A549 (cell line): ENCODE measurements at regions not wholly inside any gene's neighbourhood (a gene's known extent, or its start where the extent isn't known, plus 50 kb on each side); places are given as distances from the start of the nearest gene placed in this dataset.

Experiments
- ATAC-seq, 2 experiments: fragments of 200-7000 bp in 1 of 2; fragments of >200 bp in 1 of 2; cut with Nextera tagmentation in 1 of 2; cut with Tn5 transposase in 1 of 2; 3 replicates each; pipeline versions ENCODE4 v1.8.0 to v1.9.1; 2018 to 2020; ENCODE audit warnings: mild to moderate bottlenecking in 1 of 2, moderate library complexity in 1 of 2
- CTCF ChIA-PET: fragments of 300-600 bp; sonication (Branson Sonifier 250); formaldehyde crosslinking; extraction: SDS; loops from one replicate; lab custom pipeline; 2021; ENCODE audit warnings: antibody characterized with exemption, inconsistent platforms; lab: Yijun Ruan, JAX
- POLR2A ChIA-PET: fragments of 350-600 bp; formaldehyde crosslinking; extraction: SDS; loops from one replicate; lab custom pipeline; 2021; ENCODE audit warnings: antibody characterized with exemption, inconsistent platforms; lab: Yijun Ruan, JAX
- DNase-seq, 2 experiments: peaks; one replicate each; pipeline versions ENCODE4 v3.0.0 to v3.0.0-alpha.2; 2011 to 2016; ENCODE audit warnings: low read depth in 1 of 2, low spot score in 1 of 2
- FAIRE-seq: peaks from 2 replicates; lab custom pipeline; 2011; peaks lifted over from hg19 to GRCh38; lab: Jason Lieb, UNC
- H3K27ac ChIP-seq, 2 experiments: fragments of >200 bp; sonication (Bioruptor Twin); formaldehyde crosslinking; 3 replicates each; pipeline ENCODE4 v1.5.1; 2016 to 2017
- H3K4me1 ChIP-seq: fragments of >200 bp; sonication (Bioruptor Twin); formaldehyde crosslinking; 3 replicates; pipeline ENCODE4 v1.6.1; 2016
- H3K4me2 ChIP-seq: fragments of >200 bp; sonication (Bioruptor Twin); formaldehyde crosslinking; 3 replicates; pipeline ENCODE4 v1.6.1; 2016
- H3K4me3 ChIP-seq: fragments of >200 bp; sonication (Bioruptor Twin); formaldehyde crosslinking; 3 replicates; pipeline ENCODE4 v1.5.1; 2016
- H3K9me3 ChIP-seq: fragments of >200 bp; sonication (Bioruptor Twin); formaldehyde crosslinking; 3 replicates; pipeline ENCODE4 v1.6.1; 2016
- CBX2 ChIP-seq: fragments of 200-600 bp; sonication (generic); IDR thresholded peaks from 2 replicates; pipeline ENCODE4 v1.6.1; 2016; ENCODE audit warnings: low read depth, mild to moderate bottlenecking, borderline replicate concordance
- EP300 ChIP-seq, 2 experiments: fragments of >200 bp; sonication (Bioruptor Twin); formaldehyde crosslinking; IDR thresholded peaks; 2 replicates in 1 of 2; 3 replicates in 1 of 2; pipeline ENCODE4 v1.6.1; 2016 to 2017
- FOSB ChIP-seq: fragments of 250-450 bp; sonication (Bioruptor Pico); IDR thresholded peaks from 2 replicates; pipeline ENCODE4 v1.5.0; 2020; ENCODE audit warnings: mild to moderate bottlenecking, moderate library complexity
- FOSL2 ChIP-seq, 2 experiments: fragments of 450-650 bp in 1 of 2; fragments of >200 bp in 1 of 2; sonication (Bioruptor Twin) in 1 of 2; formaldehyde crosslinking; IDR thresholded peaks; 2 replicates each; pipeline versions ENCODE4 v1.5.0 to v1.6.1; 2016 to 2020; ENCODE audit warnings: mild to moderate bottlenecking in 1 of 2, moderate library complexity in 1 of 2
- FOXS1 ChIP-seq: fragments of 250-450 bp; sonication (Bioruptor Pico); IDR thresholded peaks from 2 replicates; pipeline ENCODE4 v1.5.0; 2020; ENCODE audit warnings: mild to moderate bottlenecking, moderate library complexity
- GATA3 ChIP-seq: IDR thresholded peaks from 2 replicates; pipeline ENCODE4 v1.6.1; 2012; ENCODE audit warnings: borderline replicate concordance
- HDAC2 ChIP-seq: fragments of 200-600 bp; sonication (generic); IDR thresholded peaks from 2 replicates; pipeline ENCODE4 v1.6.1; 2016
- HOXA7 ChIP-seq: fragments of 250-450 bp; sonication (Bioruptor Pico); IDR thresholded peaks from 2 replicates; pipeline ENCODE4 v1.5.0; 2020; ENCODE audit warnings: mild to moderate bottlenecking, moderate library complexity
- KDM5A ChIP-seq: fragments of 200-600 bp; sonication (generic); IDR thresholded peaks from 2 replicates; pipeline ENCODE4 v1.6.1; 2016; ENCODE audit warnings: antibody characterized with exemption, mild to moderate bottlenecking
- NFE2L2 ChIP-seq: fragments of 150-350 bp; conservative IDR thresholded peaks from 2 replicates; pipeline ENCODE4 v1.6.1; 2014; ENCODE audit warnings: low read length
- POLR2AphosphoS2 ChIP-seq: conservative IDR thresholded peaks from 2 replicates; pipeline ENCODE4 v1.6.1; 2012; ENCODE audit warnings: low read length, improper control_type of control experiment, inconsistent platforms
- RARB ChIP-seq: fragments of 250-450 bp; sonication (Bioruptor Pico); IDR thresholded peaks from 2 replicates; pipeline ENCODE4 v1.8.0; 2021; ENCODE audit warnings: mild to moderate bottlenecking, moderate library complexity
- RFX5 ChIP-seq: fragments of 450-650 bp; IDR thresholded peaks from 2 replicates; pipeline ENCODE4 v1.7.1; 2014; ENCODE audit warnings: antibody characterized with exemption, mild to moderate bottlenecking, moderate library complexity
- TP53 ChIP-seq: fragments of 250-450 bp; sonication (Bioruptor Pico); IDR thresholded peaks from 2 replicates; pipeline ENCODE4 v1.5.0; 2021; ENCODE audit warnings: mild to moderate bottlenecking, moderate library complexity
- ZSCAN20 ChIP-seq: fragments of 250-450 bp; sonication (Bioruptor Pico); IDR thresholded peaks from 2 replicates; pipeline ENCODE4 v1.8.0; 2022; ENCODE audit warnings: mild to moderate bottlenecking, moderate library complexity
- WGBS: methylation state at CpG from one replicate; pipeline ENCODE4 v1.1.6; 2017; ENCODE audit errors: missing lambda C conversion rate; 5-methylcytosine and 5-hydroxymethylcytosine counted together
- TF ChIP-seq, protein P1 (sequence below): fragments of >200 bp; sonication (Bioruptor Twin); formaldehyde crosslinking; IDR thresholded peaks from 3 replicates; pipeline ENCODE4 v1.6.1; 2016
- TF ChIP-seq, protein P2 (sequence below): IDR thresholded peaks from 2 replicates; pipeline ENCODE4 v1.6.1; 2012; ENCODE audit warnings: low read depth, borderline replicate concordance
- TF ChIP-seq, protein P3 (sequence below): fragments of 450-650 bp; IDR thresholded peaks from 2 replicates; pipeline ENCODE4 v1.6.1; 2014; ENCODE audit warnings: antibody characterized with exemption
- TF ChIP-seq, protein P4 (sequence below): fragments of 250-450 bp; sonication (Bioruptor Pico); IDR thresholded peaks from 2 replicates; pipeline ENCODE4 v1.5.0; 2021; ENCODE audit warnings: mild to moderate bottlenecking, moderate library complexity, borderline replicate concordance
- TF ChIP-seq, protein P5 (sequence below): fragments of >200 bp; sonication (Bioruptor Twin); formaldehyde crosslinking; IDR thresholded peaks from 2 replicates; pipeline ENCODE4 v1.6.1; 2016

DNA sequence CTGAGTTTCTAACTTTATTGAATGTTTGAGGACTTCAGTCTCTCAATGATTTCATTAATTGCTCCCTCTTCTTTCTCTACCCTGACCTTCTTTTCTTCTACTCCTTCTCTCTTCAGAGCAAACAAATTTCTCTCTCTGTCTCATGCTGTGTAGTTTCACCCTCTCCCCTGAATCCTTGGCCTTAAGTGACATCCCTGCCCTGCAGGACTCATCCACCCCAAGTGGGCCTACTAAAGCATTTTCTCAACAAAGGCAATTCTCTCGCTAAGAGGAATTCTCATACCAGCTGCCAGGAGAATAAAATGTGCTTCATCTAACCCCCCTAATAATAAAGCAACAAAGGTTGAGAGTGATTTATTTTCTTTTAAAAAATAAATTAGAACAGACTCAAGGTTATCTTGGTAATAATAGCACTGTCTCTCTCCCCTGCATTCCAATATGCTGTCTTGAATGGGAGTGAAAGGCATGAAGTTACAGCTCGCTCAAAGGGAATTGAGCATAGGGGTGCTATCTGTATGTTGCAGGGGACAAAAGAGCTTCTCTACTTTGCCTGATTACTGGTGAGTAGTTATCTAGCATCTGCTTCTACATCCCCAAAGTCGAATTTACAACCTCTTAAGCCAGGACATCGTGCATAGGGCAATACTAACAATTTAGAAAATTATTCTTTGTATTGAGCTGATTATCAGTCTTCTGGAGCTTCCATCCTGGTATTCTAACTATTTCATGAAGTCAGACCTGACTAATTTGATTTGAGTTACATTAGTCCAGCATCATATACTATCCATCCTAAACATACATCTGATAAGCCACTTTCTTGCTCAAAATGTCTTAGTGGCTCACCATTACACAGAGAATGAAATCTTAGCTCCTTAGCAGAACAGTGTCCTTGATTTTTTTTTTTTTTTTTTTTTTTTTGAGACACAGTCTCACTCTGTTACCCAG is 76.9 kb upstream of the DNAJC19 start:
- no peak for FAIRE-seq

DNA sequence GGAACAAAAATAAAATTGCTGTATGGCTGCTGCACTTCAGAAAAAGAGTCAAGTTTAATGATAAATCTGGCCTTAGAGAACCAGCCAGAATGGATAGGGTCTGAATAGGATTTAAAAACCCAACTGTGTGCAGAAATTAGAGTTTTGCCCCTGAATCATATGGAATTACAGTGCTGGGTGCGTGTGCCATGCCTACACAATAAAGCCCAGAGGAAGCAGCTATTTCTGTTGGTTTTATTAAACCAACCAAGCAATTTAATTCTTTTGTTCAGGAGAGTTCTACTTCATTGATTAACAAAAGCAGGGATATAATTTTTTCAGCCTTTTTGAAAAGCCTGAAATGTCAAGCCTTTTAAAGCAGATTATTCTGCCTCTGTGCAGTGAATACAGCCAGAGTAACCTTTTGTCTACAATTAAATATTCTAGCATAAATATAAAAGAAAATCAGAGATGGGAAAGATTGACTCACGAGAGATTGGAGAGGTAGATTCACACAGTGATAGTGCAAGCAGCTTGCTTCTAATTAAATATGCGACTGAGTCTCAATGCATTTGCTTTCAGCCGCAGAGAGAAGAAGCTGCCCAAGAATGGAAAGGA is 66.7 kb upstream of the DNAJC19 start:
- POLR2A ChIA-PET = no interaction called here
- no peak overlapping the region for H3K4me3 ChIP-seq
- TF ChIP-seq FOXS1 (CRISPR knock-in tag) (no peak), HDAC2 (no peak), TP53 (CRISPR knock-in tag) (no peak), HOXA7 (CRISPR knock-in tag) (no peak), FOSB (CRISPR knock-in tag) (no peak), RARB (CRISPR knock-in tag) (no peak), FOSL2 (IDR thresholded peaks at IDR 0.05) (no peak), FOSL2 (CRISPR knock-in tag; IDR thresholded peaks at IDR 0.05) (no peak), CBX2 (no peak), RFX5 (no peak)
- TF ChIP-seq, protein P1, sequence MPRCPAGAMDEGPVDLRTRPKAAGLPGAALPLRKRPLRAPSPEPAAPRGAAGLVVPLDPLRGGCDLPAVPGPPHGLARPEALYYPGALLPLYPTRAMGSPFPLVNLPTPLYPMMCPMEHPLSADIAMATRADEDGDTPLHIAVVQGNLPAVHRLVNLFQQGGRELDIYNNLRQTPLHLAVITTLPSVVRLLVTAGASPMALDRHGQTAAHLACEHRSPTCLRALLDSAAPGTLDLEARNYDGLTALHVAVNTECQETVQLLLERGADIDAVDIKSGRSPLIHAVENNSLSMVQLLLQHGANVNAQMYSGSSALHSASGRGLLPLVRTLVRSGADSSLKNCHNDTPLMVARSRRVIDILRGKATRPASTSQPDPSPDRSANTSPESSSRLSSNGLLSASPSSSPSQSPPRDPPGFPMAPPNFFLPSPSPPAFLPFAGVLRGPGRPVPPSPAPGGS = no peak
- TF ChIP-seq, protein P2, sequence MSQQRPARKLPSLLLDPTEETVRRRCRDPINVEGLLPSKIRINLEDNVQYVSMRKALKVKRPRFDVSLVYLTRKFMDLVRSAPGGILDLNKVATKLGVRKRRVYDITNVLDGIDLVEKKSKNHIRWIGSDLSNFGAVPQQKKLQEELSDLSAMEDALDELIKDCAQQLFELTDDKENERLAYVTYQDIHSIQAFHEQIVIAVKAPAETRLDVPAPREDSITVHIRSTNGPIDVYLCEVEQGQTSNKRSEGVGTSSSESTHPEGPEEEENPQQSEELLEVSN = no peak
- TF ChIP-seq, protein P3, sequence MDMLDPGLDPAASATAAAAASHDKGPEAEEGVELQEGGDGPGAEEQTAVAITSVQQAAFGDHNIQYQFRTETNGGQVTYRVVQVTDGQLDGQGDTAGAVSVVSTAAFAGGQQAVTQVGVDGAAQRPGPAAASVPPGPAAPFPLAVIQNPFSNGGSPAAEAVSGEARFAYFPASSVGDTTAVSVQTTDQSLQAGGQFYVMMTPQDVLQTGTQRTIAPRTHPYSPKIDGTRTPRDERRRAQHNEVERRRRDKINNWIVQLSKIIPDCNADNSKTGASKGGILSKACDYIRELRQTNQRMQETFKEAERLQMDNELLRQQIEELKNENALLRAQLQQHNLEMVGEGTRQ = no peak
- TF ChIP-seq, protein P4, sequence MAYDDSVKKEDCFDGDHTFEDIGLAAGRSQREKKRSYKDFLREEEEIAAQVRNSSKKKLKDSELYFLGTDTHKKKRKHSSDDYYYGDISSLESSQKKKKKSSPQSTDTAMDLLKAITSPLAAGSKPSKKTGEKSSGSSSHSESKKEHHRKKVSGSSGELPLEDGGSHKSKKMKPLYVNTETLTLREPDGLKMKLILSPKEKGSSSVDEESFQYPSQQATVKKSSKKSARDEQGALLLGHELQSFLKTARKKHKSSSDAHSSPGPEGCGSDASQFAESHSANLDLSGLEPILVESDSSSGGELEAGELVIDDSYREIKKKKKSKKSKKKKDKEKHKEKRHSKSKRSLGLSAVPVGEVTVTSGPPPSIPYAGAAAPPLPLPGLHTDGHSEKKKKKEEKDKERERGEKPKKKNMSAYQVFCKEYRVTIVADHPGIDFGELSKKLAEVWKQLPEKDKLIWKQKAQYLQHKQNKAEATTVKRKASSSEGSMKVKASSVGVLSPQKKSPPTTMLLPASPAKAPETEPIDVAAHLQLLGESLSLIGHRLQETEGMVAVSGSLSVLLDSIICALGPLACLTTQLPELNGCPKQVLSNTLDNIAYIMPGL (CRISPR knock-in tag) = no peak
- TF ChIP-seq, protein P5, sequence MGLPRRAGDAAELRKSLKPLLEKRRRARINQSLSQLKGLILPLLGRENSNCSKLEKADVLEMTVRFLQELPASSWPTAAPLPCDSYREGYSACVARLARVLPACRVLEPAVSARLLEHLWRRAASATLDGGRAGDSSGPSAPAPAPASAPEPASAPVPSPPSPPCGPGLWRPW = no peak
- CTCF ChIA-PET = no interaction called here
- no peak overlapping the region for H3K4me2 ChIP-seq
- no peaks in the 10 kb centered on the region for H3K9me3 ChIP-seq
- no peak for DNase-seq
- no peak for FAIRE-seq
- no peak for ATAC-seq
- no peak overlapping the region for H3K27ac ChIP-seq
- no peaks in the 10 kb centered on the region for H3K4me1 ChIP-seq
- WGBS = 51% methylated on average over 4 of the region's 4 CpGs

More for the DNA sequence above, 76.9 kb upstream of the DNAJC19 start:
- no peak for TF ChIP-seq ZSCAN20 (CRISPR knock-in tag)
- no peak for TF ChIP-seq EP300 (IDR thresholded peaks at IDR 0.05)
- no peak for TF ChIP-seq POLR2AphosphoS2
- TF ChIP-seq GATA3 = no peak
- TF ChIP-seq KDM5A = no peak
- TF ChIP-seq NFE2L2 = no peak
- Histone ChIP-seq H3K9me3 (no peaks in the 10 kb centered on the region), H3K4me1 (no peaks in the 10 kb centered on the region), H3K4me3 (no peak overlapping the region), H3K27ac (no peak overlapping the region), H3K4me2 (no peak overlapping the region)
- ATAC-seq (no peak), DNase-seq (no peak)
- ChIA-PET CTCF (no interaction called here), POLR2A (no interaction called here)
- 8% methylated on average over 4 of the region's 4 CpGs for WGBS
